Mesendoderm (in vitro differentiated cells): ENCODE measurements at regions not wholly inside any gene's neighbourhood (a gene's known extent, or its start where the extent isn't known, plus 50 kb on each side); places are given as distances from the start of the nearest gene placed in this dataset.

ENCODE experiments used
- DNase-seq: peaks from one replicate; pipeline ENCODE4 v3.0.0; 2013
- H2AK5ac ChIP-seq: 2 replicates; pipeline ENCODE4 v1.6.1; 2013; ENCODE audit warnings: low read length, inconsistent platforms
- H2BK120ac ChIP-seq: 2 replicates; pipeline ENCODE4 v1.6.1; 2013; ENCODE audit warnings: low read depth, mild to moderate bottlenecking, low read length, moderate library complexity, mixed read lengths
- H2BK15ac ChIP-seq: replicated peaks from 2 replicates; pipeline ENCODE4 v1.6.1; 2013; ENCODE audit warnings: low read depth, mild to moderate bottlenecking, moderate library complexity
- H2BK5ac ChIP-seq: 2 replicates; pipeline ENCODE4 v1.6.1; 2013; ENCODE audit warnings: low read length, inconsistent platforms
- H3K18ac ChIP-seq: 2 replicates; pipeline ENCODE4 v1.6.1; 2013; ENCODE audit warnings: mild to moderate bottlenecking, low read length, mixed read lengths
- H3K23ac ChIP-seq: one replicate; pipeline ENCODE4 v1.6.1; 2013; ENCODE audit warnings: low read length
- H3K27ac ChIP-seq: 2 replicates; pipeline ENCODE4 v1.5.1; 2013; ENCODE audit warnings: low read depth, mild to moderate bottlenecking, inconsistent platforms, low read length, moderate library complexity
- H3K27me3 ChIP-seq: 2 replicates; pipeline ENCODE4 v1.6.1; 2013; ENCODE audit warnings: low read length, control low read depth, mild to moderate bottlenecking, inconsistent platforms; ENCODE audit not compliant: insufficient read depth, poor library complexity
- H3K36me3 ChIP-seq: 2 replicates; pipeline ENCODE4 v1.6.1; 2013; ENCODE audit warnings: low read length, inconsistent platforms; ENCODE audit not compliant: control insufficient read depth, insufficient read depth
- H3K4ac ChIP-seq: one replicate; pipeline ENCODE4 v1.6.1; 2013; ENCODE audit warnings: low read depth, mild to moderate bottlenecking, low read length, moderate library complexity
- H3K4me1 ChIP-seq: 2 replicates; pipeline ENCODE4 v1.6.1; 2013; ENCODE audit warnings: low read depth, low read length, inconsistent platforms; ENCODE audit not compliant: control insufficient read depth
- H3K4me2 ChIP-seq: 2 replicates; pipeline ENCODE4 v1.6.1; 2013; ENCODE audit warnings: low read length
- H3K4me3 ChIP-seq: 2 replicates; pipeline ENCODE4 v1.5.1; 2013; ENCODE audit warnings: mild to moderate bottlenecking, low read length
- H3K56ac ChIP-seq: one replicate; pipeline ENCODE4 v1.6.1; 2013; ENCODE audit warnings: low read length
- H3K79me1 ChIP-seq: 2 replicates; pipeline ENCODE4 v1.6.1; 2013; ENCODE audit warnings: low read length, inconsistent platforms
- H3K79me2 ChIP-seq: 2 replicates; pipeline ENCODE4 v1.6.1; 2013; ENCODE audit warnings: mild to moderate bottlenecking, low read length; ENCODE audit not compliant: control insufficient read depth, insufficient read depth
- H3K9ac ChIP-seq: 2 replicates; pipeline ENCODE4 v1.6.1; 2013; ENCODE audit warnings: low read length, inconsistent platforms
- H4K5ac ChIP-seq: one replicate; pipeline ENCODE4 v1.6.1; 2013; ENCODE audit warnings: low read length
- H4K8ac ChIP-seq: one replicate; pipeline ENCODE4 v1.6.1; 2013; ENCODE audit warnings: low read depth, mild to moderate bottlenecking, control low read depth, low read length, moderate library complexity
- WGBS: extraction: QIAGEN DNeasy Blood & Tissue Kit; methylation state at CpG from one replicate; pipeline ENCODE4 v1.1.7; 2013; ENCODE audit warnings: low lambda C conversion rate, missing lambda C conversion rate; ENCODE audit not compliant: insufficient coverage; ENCODE audit errors: extremely low coverage; 5-methylcytosine and 5-hydroxymethylcytosine counted together

DNA sequence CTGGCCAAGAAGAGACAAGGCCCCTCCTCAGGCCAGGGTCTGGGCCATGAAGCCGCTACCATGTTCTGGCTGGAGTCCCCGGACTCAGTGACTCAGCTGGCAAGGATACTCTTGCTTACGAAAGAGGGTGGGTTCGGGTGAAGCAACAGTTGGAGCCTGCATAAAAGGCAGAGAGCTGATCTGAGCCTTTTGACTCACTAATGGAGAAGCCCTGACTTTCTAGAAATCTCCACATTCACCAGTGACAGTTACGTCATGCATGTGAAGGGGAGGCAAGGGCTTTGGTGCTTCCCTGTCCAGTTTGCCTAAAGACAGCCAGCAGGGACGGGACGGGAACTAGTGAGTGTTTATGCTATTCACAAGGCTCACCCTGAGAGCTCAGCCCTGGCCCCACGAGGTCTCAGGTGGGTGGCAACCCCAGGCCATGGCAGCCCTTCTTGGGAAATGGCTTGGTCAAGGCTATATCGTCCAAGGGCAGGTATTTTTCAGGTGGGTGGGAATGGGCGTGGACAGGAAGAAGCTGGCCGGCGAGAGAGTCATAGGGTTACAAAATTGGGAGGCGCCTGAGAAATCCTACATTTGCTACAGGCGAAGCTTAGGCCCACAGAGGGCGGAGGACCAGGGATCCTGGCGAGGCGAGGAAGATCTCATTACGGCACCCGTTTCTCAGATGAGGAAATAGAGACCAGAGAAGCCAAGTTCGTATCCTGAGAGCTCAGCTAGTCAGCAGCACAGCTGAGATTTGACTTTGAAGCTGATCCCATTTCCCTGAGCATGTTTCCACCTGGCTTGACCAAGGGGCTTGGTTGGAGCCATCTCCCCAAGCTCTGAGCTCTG is 314.6 kb downstream of the BCL11B start:
- no peak overlapping the region for H3K23ac ChIP-seq
- H3K9ac ChIP-seq: no peak overlapping the region
- no peak overlapping the region for H3K4me2 ChIP-seq
- no peaks in the 10 kb centered on the region for H3K36me3 ChIP-seq
- H2BK15ac ChIP-seq: no peak overlapping the region
- H3K27ac ChIP-seq: no peak overlapping the region
- H3K4me1 ChIP-seq: no peaks in the 10 kb centered on the region
- H4K5ac ChIP-seq: no peak overlapping the region
- no peak overlapping the region for H3K4ac ChIP-seq
- H3K79me1 ChIP-seq: no peaks in the 10 kb centered on the region
- H3K56ac ChIP-seq: no peak overlapping the region
- H2BK120ac ChIP-seq: no peak overlapping the region
- no CpG with 5 or more reads among the region's 20 CpGs for WGBS
- no peak overlapping the region for H3K18ac ChIP-seq
- no peaks in the 10 kb centered on the region for H3K27me3 ChIP-seq
- H3K79me2 ChIP-seq: no peaks in the 10 kb centered on the region
- DNase-seq: no peak
- no peak overlapping the region for H4K8ac ChIP-seq
- H2BK5ac ChIP-seq: no peak overlapping the region
- H2AK5ac ChIP-seq: no peak overlapping the region
- H3K4me3 ChIP-seq: no peak overlapping the region

DNA sequence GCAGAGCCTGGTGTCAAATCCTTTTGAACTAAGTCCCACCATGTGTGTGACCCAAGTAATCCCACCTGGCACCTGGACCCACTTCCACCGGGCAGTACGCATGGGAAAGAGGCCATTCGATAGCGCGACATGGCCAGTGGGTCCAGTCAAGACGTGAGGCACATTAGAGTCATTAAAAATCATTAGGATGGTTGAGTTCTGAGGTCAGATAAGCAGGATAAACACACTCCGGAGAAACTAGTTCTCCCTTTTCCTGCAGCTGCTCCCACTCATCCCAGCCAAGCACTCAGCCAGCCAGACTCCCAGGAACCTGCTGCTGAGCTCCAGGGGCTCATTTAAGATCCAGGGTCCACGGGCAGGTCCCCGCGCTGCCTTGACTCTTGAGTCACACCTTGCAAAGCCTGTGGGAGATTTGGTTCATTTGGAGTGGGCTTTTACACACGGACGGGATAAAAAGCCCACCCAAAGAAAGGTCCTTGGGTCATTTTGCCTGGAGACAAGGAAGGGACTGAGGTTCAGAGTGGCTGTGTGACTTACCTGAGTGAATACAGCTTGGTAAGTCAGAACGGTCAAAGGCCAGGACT is 313.9 kb downstream of the BCL11B start:
- no CpG with 5 or more reads among the region's 13 CpGs for whole genome bisulfite sequencing
- Histone ChIP-seq H3K79me1 (no peaks in the 10 kb centered on the region), H3K4me2 (no peak overlapping the region), H2BK5ac (no peak overlapping the region), H3K9ac (no peak overlapping the region), H3K27ac (no peak overlapping the region), H3K56ac (no peak overlapping the region), H3K79me2 (no peaks in the 10 kb centered on the region), H4K8ac (no peak overlapping the region), H3K23ac (no peak overlapping the region), H2AK5ac (no peak overlapping the region), H2BK15ac (no peak overlapping the region), H3K27me3 (no peaks in the 10 kb centered on the region), H3K4me1 (no peaks in the 10 kb centered on the region), H4K5ac (no peak overlapping the region), H3K4ac (no peak overlapping the region), H3K4me3 (no peak overlapping the region), H2BK120ac (no peak overlapping the region), H3K36me3 (no peaks in the 10 kb centered on the region), H3K18ac (no peak overlapping the region)
- DNase-seq: no peak

DNA sequence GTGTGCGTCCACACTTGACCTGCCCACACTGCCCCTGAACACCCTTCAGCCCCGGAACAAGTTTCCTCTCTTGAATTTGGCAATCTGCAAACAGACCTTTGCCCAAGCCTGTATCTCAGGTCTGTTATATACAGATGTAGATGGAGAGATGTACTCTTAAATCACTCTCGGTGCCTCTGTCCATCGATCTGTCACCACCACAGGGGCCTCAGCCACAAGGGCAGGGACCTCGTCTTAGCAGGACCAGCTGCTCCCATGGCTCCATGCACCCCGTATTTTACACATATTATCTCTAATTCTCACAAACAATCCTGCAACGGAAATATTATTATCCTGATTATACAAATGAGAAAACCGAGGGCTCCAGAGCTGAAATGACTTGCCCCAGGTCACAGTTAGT is 313.4 kb downstream of the BCL11B start:
- H3K36me3 ChIP-seq: no peaks in the 10 kb centered on the region
- no peak overlapping the region for H3K27ac ChIP-seq

DNA sequence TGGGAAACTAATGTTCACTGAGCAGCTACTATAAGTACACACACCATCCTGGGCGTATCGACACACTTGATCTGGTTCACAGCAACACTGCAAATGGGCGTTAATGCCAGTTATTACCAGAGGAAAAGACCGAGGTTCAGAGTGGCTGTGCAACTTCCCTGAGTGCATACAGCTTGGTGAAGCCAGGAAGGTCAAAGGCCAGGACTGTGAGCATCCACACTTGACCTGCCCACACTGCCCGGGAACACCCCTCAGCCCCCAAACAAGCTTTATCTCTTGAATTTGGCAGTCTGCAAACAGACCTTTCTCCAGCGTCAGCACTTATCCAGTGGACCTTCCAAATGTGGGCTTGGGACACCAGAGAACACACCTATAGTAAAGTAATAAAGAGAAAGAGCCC is 312.6 kb downstream of the BCL11B start:
- Histone ChIP-seq H3K4me3 (no peak overlapping the region), H3K79me2 (no peaks in the 10 kb centered on the region), H3K4me2 (no peak overlapping the region), H2AK5ac (no peak overlapping the region), H4K5ac (no peak overlapping the region), H2BK120ac (no peak overlapping the region), H3K56ac (no peak overlapping the region), H3K79me1 (no peaks in the 10 kb centered on the region), H3K23ac (no peak overlapping the region), H3K27ac (no peak overlapping the region), H3K36me3 (no peaks in the 10 kb centered on the region), H3K4me1 (no peaks in the 10 kb centered on the region), H3K9ac (no peak overlapping the region), H2BK15ac (no peak overlapping the region), H3K4ac (no peak overlapping the region), H3K27me3 (no peaks in the 10 kb centered on the region), H2BK5ac (no peak overlapping the region), H4K8ac (no peak overlapping the region), H3K18ac (no peak overlapping the region)
- no peak for DNase-seq
- no CpG with 5 or more reads among the region's 6 CpGs for WGBS

More for the DNA sequence above, 313.4 kb downstream of the BCL11B start:
- no peak for DNase-seq
- no peak overlapping the region for H3K9ac ChIP-seq
- H2AK5ac ChIP-seq: no peak overlapping the region
- no peak overlapping the region for H3K18ac ChIP-seq
- no peaks in the 10 kb centered on the region for H3K79me1 ChIP-seq
- no peak overlapping the region for H4K5ac ChIP-seq
- WGBS: no CpG with 5 or more reads among the region's 8 CpGs
- no peaks in the 10 kb centered on the region for H3K79me2 ChIP-seq
- H3K27me3 ChIP-seq: no peaks in the 10 kb centered on the region
- no peak overlapping the region for H3K4me2 ChIP-seq
- no peaks in the 10 kb centered on the region for H3K4me1 ChIP-seq
- H3K4me3 ChIP-seq: no peak overlapping the region
- no peak overlapping the region for H3K56ac ChIP-seq
- no peak overlapping the region for H2BK15ac ChIP-seq
- H3K4ac ChIP-seq: no peak overlapping the region
- no peak overlapping the region for H2BK5ac ChIP-seq
- no peak overlapping the region for H3K23ac ChIP-seq
- H2BK120ac ChIP-seq: no peak overlapping the region
- no peak overlapping the region for H4K8ac ChIP-seq

DNA sequence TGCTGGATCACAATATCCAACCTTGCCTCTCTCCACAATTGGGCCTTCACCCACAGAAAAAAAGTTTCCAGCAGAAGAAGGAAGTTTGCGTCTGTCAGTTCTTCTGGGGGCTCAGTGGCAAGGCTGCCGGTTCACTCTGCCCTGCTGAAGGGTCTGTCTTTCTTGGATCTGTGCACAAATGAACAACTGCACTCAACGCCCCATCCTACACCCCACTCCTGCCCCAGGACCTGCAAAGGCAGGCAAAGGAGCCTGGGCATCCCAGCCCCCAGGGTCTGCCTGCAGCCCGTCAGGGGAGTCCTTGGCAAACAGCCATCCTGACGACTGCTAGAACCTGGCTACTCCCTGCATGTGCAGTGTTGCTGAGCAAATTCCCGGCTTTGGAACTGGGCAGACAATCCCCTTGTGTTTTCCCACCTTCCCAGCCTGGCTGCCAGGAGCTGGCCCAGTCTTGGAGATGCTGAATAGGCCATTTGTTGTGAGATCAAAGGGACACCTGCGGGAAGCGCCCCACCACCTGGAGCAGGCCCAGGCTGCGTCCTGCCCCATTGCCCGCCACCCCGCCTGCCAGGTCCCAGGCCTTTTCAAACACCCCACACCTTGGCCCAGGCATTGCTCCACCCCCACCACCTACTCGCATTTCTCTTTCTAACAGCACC is 311.9 kb downstream of the BCL11B start:
- H3K79me1 ChIP-seq: no peaks in the 10 kb centered on the region
- H3K18ac ChIP-seq: no peak overlapping the region
- H3K9ac ChIP-seq: no peak overlapping the region
- H4K8ac ChIP-seq: no peak overlapping the region
- H3K79me2 ChIP-seq: no peaks in the 10 kb centered on the region
- no peak overlapping the region for H3K56ac ChIP-seq
- no peaks in the 10 kb centered on the region for H3K27me3 ChIP-seq
- no peak overlapping the region for H3K4ac ChIP-seq
- H4K5ac ChIP-seq: no peak overlapping the region
- no peak for DNase-seq
- H3K4me3 ChIP-seq: no peak overlapping the region
- H2BK15ac ChIP-seq: no peak overlapping the region
- no peaks in the 10 kb centered on the region for H3K4me1 ChIP-seq
- H3K4me2 ChIP-seq: no peak overlapping the region
- WGBS: no CpG with 5 or more reads among the region's 12 CpGs
- H3K23ac ChIP-seq: no peak overlapping the region
- H2BK120ac ChIP-seq: no peak overlapping the region
- H3K36me3 ChIP-seq: no peaks in the 10 kb centered on the region
- no peak overlapping the region for H2BK5ac ChIP-seq
- no peak overlapping the region for H3K27ac ChIP-seq
- H2AK5ac ChIP-seq: no peak overlapping the region
